ENCODE measurements at regions not wholly inside any gene's neighbourhood (a gene's known extent, or its start where the extent isn't known, plus 50 kb on each side); places are given as distances from the start of the nearest gene placed in this dataset.

DNA sequence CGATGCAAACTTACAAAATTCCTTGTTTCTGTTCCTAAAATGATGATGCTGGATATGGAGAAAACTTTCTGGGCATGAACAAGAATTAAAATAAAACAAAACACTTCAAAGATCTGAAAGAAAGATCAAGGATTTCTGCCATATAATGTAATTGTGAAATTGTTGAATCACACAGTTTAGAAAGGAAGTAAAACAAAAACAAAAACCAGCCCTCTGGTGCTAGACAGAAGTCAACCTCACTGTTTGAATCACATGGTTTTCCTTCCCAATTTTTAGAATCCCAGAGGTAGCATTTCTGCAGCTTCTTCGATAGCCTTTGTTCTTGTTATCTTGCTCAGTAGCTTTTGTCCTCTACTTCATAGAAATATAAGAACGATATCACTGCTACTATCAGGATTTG lies 118.2 kb upstream of the ARGLU1 start:
- Histone ChIP-seq H3K9me2 (replicated peaks; ENCODE audit: insufficient read depth) (no peaks in the 10 kb centered on the region), H3K4me2 (no peak overlapping the region), H3K79me2 (no peaks in the 10 kb centered on the region), H3K4me3 (no peak overlapping the region), H3K27me3 (no peaks in the 10 kb centered on the region), H2AFZ (peak overlapping the region; percentile 15), H3K27ac (no peak overlapping the region), H3K36me3 (replicated peaks; ENCODE audit: insufficient read depth, low read depth) (no peaks in the 10 kb centered on the region), H4K20me1 (ENCODE audit: insufficient read depth, poor library complexity, severe bottlenecking) (no peaks in the 10 kb centered on the region), H3K4me1 (ENCODE audit: insufficient read depth) (no peaks in the 10 kb centered on the region), H3K9me3 (ENCODE audit: low read depth) (no peaks in the 10 kb centered on the region)
- 81% methylated on average over 3 of the region's 3 CpGs for WGBS (ENCODE audit: low lambda C conversion rate, missing lambda C conversion rate)
- no peak for DNase-seq (ENCODE audit: low spot score)
- TF ChIP-seq EZH2phosphoT487 (IDR thresholded peaks at IDR 0.05; ENCODE audit: low read depth, severe bottlenecking, unreplicated experiment) (no peak), EZH2 (IDR thresholded peaks at IDR 0.05; ENCODE audit: borderline replicate concordance) (no peak)
- TF ChIP-seq, protein P1, sequence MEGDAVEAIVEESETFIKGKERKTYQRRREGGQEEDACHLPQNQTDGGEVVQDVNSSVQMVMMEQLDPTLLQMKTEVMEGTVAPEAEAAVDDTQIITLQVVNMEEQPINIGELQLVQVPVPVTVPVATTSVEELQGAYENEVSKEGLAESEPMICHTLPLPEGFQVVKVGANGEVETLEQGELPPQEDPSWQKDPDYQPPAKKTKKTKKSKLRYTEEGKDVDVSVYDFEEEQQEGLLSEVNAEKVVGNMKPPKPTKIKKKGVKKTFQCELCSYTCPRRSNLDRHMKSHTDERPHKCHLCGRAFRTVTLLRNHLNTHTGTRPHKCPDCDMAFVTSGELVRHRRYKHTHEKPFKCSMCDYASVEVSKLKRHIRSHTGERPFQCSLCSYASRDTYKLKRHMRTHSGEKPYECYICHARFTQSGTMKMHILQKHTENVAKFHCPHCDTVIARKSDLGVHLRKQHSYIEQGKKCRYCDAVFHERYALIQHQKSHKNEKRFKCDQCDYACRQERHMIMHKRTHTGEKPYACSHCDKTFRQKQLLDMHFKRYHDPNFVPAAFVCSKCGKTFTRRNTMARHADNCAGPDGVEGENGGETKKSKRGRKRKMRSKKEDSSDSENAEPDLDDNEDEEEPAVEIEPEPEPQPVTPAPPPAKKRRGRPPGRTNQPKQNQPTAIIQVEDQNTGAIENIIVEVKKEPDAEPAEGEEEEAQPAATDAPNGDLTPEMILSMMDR (IDR thresholded peaks at IDR 0.05; ENCODE audit: poor library complexity) = no peak

DNA sequence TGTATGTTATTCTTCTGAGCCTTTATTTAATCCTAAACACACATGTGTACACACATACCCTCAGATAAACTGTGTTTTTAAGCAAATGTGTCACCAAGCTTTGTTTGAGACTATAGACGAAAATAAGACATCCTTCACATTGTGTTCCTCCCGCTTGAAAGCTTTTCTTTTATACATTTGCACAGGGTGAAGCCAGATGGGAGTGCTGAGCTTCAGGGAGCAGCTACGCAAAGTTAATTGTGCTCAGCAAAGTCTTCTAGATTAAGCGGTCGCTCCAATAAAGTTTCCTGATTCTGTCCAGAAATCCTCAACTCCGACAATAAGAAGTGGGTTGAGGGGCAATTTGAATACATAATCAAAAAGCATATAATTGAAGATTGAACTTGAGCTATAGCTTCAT lies 117.2 kb upstream of the ARGLU1 start:
- TF ChIP-seq EZH2phosphoT487 (IDR thresholded peaks at IDR 0.05; ENCODE audit: low read depth, severe bottlenecking, unreplicated experiment) = no peak
- TF ChIP-seq EZH2 (IDR thresholded peaks at IDR 0.05; ENCODE audit: borderline replicate concordance) = no peak
- TF ChIP-seq, protein P1 (IDR thresholded peaks at IDR 0.05; ENCODE audit: poor library complexity) = no peak
- no peaks in the 10 kb centered on the region for H3K79me2 ChIP-seq
- H3K27me3 ChIP-seq = no peaks in the 10 kb centered on the region
- H3K4me3 ChIP-seq = no peak overlapping the region
- no peak for DNase-seq (ENCODE audit: low spot score)
- no peak overlapping the region for H2AFZ ChIP-seq
- H3K4me1 ChIP-seq (ENCODE audit: insufficient read depth) = no peaks in the 10 kb centered on the region
- H3K9me3 ChIP-seq (ENCODE audit: low read depth) = no peaks in the 10 kb centered on the region
- no peaks in the 10 kb centered on the region for H4K20me1 ChIP-seq (ENCODE audit: insufficient read depth, poor library complexity, severe bottlenecking)
- no peaks in the 10 kb centered on the region for H3K9me2 ChIP-seq (replicated peaks; ENCODE audit: insufficient read depth)
- WGBS (ENCODE audit: low lambda C conversion rate, missing lambda C conversion rate) = 62% methylated on average over 6 of the region's 6 CpGs
- H3K4me2 ChIP-seq = no peak overlapping the region
- no peaks in the 10 kb centered on the region for H3K36me3 ChIP-seq (replicated peaks; ENCODE audit: insufficient read depth, low read depth)
- no peak overlapping the region for H3K27ac ChIP-seq

DNA sequence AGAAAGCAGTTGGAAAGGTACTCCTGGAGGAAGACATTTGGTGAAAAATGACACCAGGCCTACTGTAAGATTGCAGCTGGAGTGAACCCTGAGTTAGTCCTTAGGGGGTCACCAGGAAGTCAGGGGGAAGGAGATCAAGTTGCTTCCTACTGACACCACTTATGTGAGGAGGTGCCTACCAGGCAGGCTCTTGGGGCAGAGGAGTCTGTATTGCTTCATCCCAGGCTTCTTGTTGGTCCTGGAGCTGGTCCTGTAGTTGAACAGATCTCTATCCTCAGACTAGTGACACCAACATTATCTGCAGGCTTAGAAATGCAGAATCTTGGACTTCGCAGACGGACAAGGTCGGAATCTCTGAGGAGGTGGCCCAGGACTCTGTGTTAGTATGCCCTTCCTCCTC lies 116.0 kb upstream of the ARGLU1 start:
- DNase-seq (ENCODE audit: low spot score) = no peak
- no peak overlapping the region for H3K27ac ChIP-seq
- WGBS (ENCODE audit: low lambda C conversion rate, missing lambda C conversion rate) = 98% methylated on average over 3 of the region's 3 CpGs
- no peaks in the 10 kb centered on the region for H3K79me2 ChIP-seq
- no peak overlapping the region for H2AFZ ChIP-seq
- no peaks in the 10 kb centered on the region for H4K20me1 ChIP-seq (ENCODE audit: insufficient read depth, poor library complexity, severe bottlenecking)
- H3K27me3 ChIP-seq = no peaks in the 10 kb centered on the region
- no peaks in the 10 kb centered on the region for H3K9me2 ChIP-seq (replicated peaks; ENCODE audit: insufficient read depth)
- no peaks in the 10 kb centered on the region for H3K36me3 ChIP-seq (replicated peaks; ENCODE audit: insufficient read depth, low read depth)
- no peak overlapping the region for H3K4me3 ChIP-seq
- H3K9me3 ChIP-seq (ENCODE audit: low read depth) = no peaks in the 10 kb centered on the region
- H3K4me2 ChIP-seq = no peak overlapping the region
- TF ChIP-seq EZH2phosphoT487 (IDR thresholded peaks at IDR 0.05; ENCODE audit: low read depth, severe bottlenecking, unreplicated experiment) (no peak), EZH2 (IDR thresholded peaks at IDR 0.05; ENCODE audit: borderline replicate concordance) (no peak)
- TF ChIP-seq, protein P1 (IDR thresholded peaks at IDR 0.05; ENCODE audit: poor library complexity) = no peak
- no peaks in the 10 kb centered on the region for H3K4me1 ChIP-seq (ENCODE audit: insufficient read depth)

DNA sequence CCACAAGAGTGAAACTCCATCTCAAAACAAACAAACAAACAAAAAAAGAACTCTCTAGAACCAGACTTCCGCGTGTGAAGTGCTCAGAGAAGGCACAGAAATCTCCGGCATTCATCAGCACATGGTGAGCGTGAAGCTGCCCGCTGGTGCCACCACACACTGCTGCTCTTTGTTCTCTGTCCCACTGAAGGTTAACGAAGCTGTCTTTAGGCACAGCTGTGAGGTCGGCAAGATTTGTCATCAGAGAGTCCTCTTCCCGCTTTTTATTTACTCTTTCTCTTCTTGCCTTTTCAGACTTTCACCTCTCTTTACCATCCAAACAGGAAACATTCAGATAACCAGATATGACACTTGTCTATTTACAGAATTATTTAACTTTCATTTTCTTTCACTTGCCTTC lies 115.2 kb upstream of the ARGLU1 start:
- Histone ChIP-seq H2AFZ (no peak overlapping the region), H3K4me2 (peak overlapping the region; percentile 36), H3K27ac (no peak overlapping the region), H3K79me2 (no peaks in the 10 kb centered on the region), H4K20me1 (ENCODE audit: insufficient read depth, poor library complexity, severe bottlenecking) (no peaks in the 10 kb centered on the region), H3K9me2 (replicated peaks; ENCODE audit: insufficient read depth) (no peaks in the 10 kb centered on the region), H3K4me3 (no peak overlapping the region), H3K9me3 (ENCODE audit: low read depth) (no peaks in the 10 kb centered on the region), H3K4me1 (ENCODE audit: insufficient read depth) (no peaks in the 10 kb centered on the region), H3K36me3 (replicated peaks; ENCODE audit: insufficient read depth, low read depth) (no peaks in the 10 kb centered on the region), H3K27me3 (no peaks in the 10 kb centered on the region)
- 69% methylated on average over 8 of the region's 8 CpGs for WGBS (ENCODE audit: low lambda C conversion rate, missing lambda C conversion rate)
- TF ChIP-seq EZH2phosphoT487 (IDR thresholded peaks at IDR 0.05; ENCODE audit: low read depth, severe bottlenecking, unreplicated experiment) (no peak), EZH2 (IDR thresholded peaks at IDR 0.05; ENCODE audit: borderline replicate concordance) (no peak)
- TF ChIP-seq, protein P1 (IDR thresholded peaks at IDR 0.05; ENCODE audit: poor library complexity) = no peak
- no peak for DNase-seq (ENCODE audit: low spot score)

Data from hepatocyte (in vitro differentiated cells).